GM20000 (cell line): ENCODE measurements at regions not wholly inside any gene's neighbourhood (a gene's known extent, or its start where the extent isn't known, plus 50 kb on each side); places are given as distances from the start of the nearest gene placed in this dataset.

Experiments
- DNase-seq: peaks from one replicate; pipeline ENCODE4 v3.0.0; 2012; ENCODE audit warnings: low spot score
- CTCF ChIP-seq: IDR thresholded peaks from 2 replicates; pipeline ENCODE4 v1.5.1; 2012; ENCODE audit warnings: mild to moderate bottlenecking, control low read depth; ENCODE audit errors: extremely low read depth, missing control alignments

- no peak for TF ChIP-seq CTCF
- no peak for DNase-seq
These were observed 1476.9 kb downstream of the PCDH18 start for GRCh38 chr4:136055360-136055759.

GRCh38 chr4:136036744-136037143 is 1495.5 kb downstream of the PCDH18 start:
- TF ChIP-seq CTCF: no peak
- no peak for DNase-seq

- TF ChIP-seq CTCF: no peak
- DNase-seq: no peak
These were observed 1499.9 kb downstream of the PCDH18 start for GRCh38 chr4:136032391-136032790.

GRCh38 chr4:136025540-136025939 is 1506.8 kb downstream of the PCDH18 start:
- DNase-seq: no peak
- no peak for TF ChIP-seq CTCF

GRCh38 chr4:136017556-136017955 is 1514.7 kb downstream of the PCDH18 start:
- no peak for TF ChIP-seq CTCF
- DNase-seq: no peak

GRCh38 chr4:136012220-136012619 is 1520.1 kb downstream of the PCDH18 start:
- no peak for TF ChIP-seq CTCF
- DNase-seq: no peak

GRCh38 chr4:136009258-136009832 is 1522.9 kb downstream of the PCDH18 start:
- no peak for TF ChIP-seq CTCF
- DNase-seq: no peak
